Mucosa of rectum (tissue), 2 donors: ENCODE measurements at regions not wholly inside any gene's neighbourhood (a gene's known extent, or its start where the extent isn't known, plus 50 kb on each side); places are given as distances from the start of the nearest gene placed in this dataset.
A peak's percentile ranks its signal among the peaks of the same experiment; 100 is the strongest.
"Not testable (repeated sequence)": the region's sequence is repeated elsewhere in the genome, so short reads cannot be mapped to it uniquely, and the experiment has no call there.

Experiments used
- H3K27ac ChIP-seq, 2 donors: one replicate each; pipeline ENCODE4 v1.7.0; 2013; ENCODE audit warnings: inconsistent platforms in 2 of 2, low read depth in 2 of 2, low read length in 2 of 2
- H3K27me3 ChIP-seq, 2 donors: one replicate each; pipeline ENCODE4 v1.7.0; 2013; ENCODE audit warnings: low read length in 2 of 2; ENCODE audit not compliant: control insufficient read depth in 2 of 2, insufficient read depth in 2 of 2
- H3K36me3 ChIP-seq, 2 donors: one replicate each; pipeline ENCODE4 v1.7.0; 2013; ENCODE audit warnings: low read length in 2 of 2; ENCODE audit not compliant: control insufficient read depth in 2 of 2, insufficient read depth in 2 of 2
- H3K4me1 ChIP-seq, 2 donors: one replicate each; pipeline ENCODE4 v1.7.0; 2013; ENCODE audit warnings: low read length in 2 of 2, mild to moderate bottlenecking in 1 of 2; ENCODE audit not compliant: control insufficient read depth in 2 of 2, insufficient read depth in 2 of 2
- H3K4me3 ChIP-seq, 2 donors: one replicate each; pipeline ENCODE4 v1.7.0; 2013; ENCODE audit warnings: low read length in 2 of 2
- H3K9ac ChIP-seq, 2 donors: one replicate each; pipeline ENCODE4 v1.7.0; 2013; ENCODE audit warnings: low read length in 2 of 2, low read depth in 1 of 2, mild to moderate bottlenecking in 1 of 2
- H3K9me3 ChIP-seq, 2 donors: one replicate each; pipeline ENCODE4 v1.7.0; 2013; ENCODE audit warnings: low read length in 2 of 2; ENCODE audit not compliant: control insufficient read depth in 2 of 2
- donor health status: healthy.
- donor health status: Normal muscosa, but diverticular disease.

DNA sequence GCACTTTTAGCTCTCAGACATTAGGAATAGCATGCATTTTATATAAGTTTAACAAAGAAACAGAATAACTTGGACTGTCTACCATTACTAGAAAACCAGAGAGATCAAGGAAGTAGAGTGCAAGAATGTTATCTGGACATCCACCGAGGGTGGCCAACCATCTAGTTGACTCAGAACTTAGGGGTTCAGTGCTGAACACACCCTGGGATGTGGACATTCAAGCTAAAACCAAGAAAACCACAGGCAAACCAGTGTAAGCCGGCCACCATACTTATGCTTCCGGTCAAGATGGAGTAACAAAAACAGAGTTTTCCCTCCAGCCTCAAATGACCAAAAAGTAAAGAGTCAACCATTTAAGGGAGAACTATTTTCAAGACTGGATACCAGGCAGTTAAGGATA lies 181.4 kb upstream of the MXRA5 start:
- H3K9ac ChIP-seq = no peak overlapping the region

DNA sequence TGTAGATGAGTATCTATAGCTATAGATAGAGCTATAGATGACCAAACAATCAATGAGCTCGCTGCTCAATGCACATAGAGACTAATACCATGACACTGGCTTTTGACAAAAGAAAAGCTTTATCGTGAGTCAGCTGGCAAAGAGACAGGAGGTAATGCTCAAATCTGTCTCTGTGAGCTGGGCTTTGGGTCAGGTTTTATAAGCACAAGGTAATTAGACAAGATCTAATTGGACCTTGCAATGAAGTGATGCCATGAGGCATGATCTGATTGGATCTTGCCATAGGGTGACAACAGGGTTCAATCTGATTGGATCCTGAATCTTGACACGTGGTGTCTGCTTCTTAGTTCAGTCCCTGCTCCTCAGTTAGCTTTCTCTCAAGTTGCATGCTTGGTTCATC lies 180.7 kb upstream of the MXRA5 start:
- no peaks in the 10 kb centered on the region for H3K9me3 ChIP-seq

More for the DNA sequence above, 181.4 kb upstream of the MXRA5 start:
- Histone ChIP-seq H3K36me3 (no peaks in the 10 kb centered on the region), H3K4me3 (no peak overlapping the region), H3K27me3 (no peaks in the 10 kb centered on the region), H3K9me3 (no peaks in the 10 kb centered on the region), H3K27ac (no peak overlapping the region), H3K4me1 (no peaks in the 10 kb centered on the region)

DNA sequence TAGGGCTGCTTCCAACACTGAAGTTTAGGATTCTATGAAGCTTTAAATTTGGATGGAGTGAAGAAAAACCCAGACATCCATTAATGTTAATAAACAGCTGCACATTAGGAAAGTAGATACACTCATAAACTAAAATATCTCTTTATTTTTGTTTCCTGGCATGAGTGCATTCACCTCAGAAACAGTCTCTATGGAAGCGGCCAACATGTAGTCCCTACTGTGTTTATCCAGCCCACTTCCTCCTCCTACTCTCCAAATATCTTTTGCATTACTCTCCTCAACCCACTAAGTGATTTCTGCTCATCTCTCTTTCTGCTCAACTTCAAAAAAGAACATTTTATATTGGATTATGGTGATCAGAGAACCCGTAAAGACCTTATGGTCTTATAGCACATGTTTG lies 180.3 kb upstream of the MXRA5 start:
- no peaks in the 10 kb centered on the region for H3K27me3 ChIP-seq
- no peaks in the 10 kb centered on the region for H3K36me3 ChIP-seq
- no peak overlapping the region for H3K9ac ChIP-seq
- no peaks in the 10 kb centered on the region for H3K4me1 ChIP-seq
- H3K27ac ChIP-seq = no peak overlapping the region
- H3K9me3 ChIP-seq = no peaks in the 10 kb centered on the region
- no peak overlapping the region for H3K4me3 ChIP-seq

More for the DNA sequence above, 180.7 kb upstream of the MXRA5 start:
- no peaks in the 10 kb centered on the region for H3K4me1 ChIP-seq
- no peak overlapping the region for H3K27ac ChIP-seq
- no peaks in the 10 kb centered on the region for H3K27me3 ChIP-seq
- H3K36me3 ChIP-seq = no peaks in the 10 kb centered on the region
- H3K9ac ChIP-seq = no peak overlapping the region
- no peak overlapping the region for H3K4me3 ChIP-seq

DNA sequence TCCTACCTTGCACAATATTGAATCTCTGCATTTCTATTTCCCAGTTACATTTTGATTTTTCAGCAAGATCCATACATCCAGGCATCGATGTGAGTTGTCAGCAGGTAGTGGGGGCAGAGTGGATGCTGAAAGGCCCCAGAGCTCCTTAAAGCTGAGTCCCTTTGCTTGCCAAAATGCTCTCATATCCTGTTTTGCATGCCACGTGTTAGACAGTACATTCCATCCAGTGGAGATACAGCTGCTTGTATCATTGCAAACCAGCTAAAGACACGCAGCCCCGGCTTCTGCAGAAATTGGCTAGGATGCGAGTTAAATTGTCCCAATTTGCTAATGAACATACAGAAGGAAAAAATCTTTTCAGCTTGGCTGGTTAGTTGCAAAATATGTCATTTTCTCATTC lies 179.6 kb upstream of the MXRA5 start:
- Histone ChIP-seq H3K9me3 (no peaks in the 10 kb centered on the region), H3K4me1 (no peaks in the 10 kb centered on the region), H3K27me3 (no peaks in the 10 kb centered on the region), H3K27ac (no peak overlapping the region), H3K9ac (no peak overlapping the region), H3K36me3 (no peaks in the 10 kb centered on the region), H3K4me3 (no peak overlapping the region)

DNA sequence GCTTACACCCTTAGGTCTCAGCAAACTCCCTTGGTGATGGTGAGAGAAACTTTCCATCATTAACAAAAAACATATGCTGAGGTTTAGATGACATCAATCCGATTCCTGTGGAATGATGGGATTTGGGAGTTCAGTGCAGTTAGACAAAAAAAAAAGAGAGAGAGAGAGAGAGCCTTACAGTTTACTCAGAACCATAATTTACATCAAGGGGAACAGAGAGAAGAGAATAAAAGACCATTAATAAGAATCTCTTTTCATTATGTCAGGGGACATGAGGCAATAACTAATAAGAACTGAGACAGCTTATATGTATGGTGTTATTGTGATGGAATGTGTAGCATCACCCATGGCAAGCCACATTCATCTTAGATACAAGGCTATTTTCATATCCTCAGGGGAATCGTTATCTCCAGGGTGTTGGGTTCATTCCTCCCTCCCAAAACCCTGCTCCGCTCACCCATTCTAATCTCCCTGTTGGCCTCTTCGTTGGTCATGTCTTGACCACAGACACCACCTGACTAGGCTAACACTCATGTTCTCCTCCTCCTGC lies 175.7 kb upstream of the MXRA5 start:
- Histone ChIP-seq H3K4me3 (no peak overlapping the region), H3K4me1 (no peaks in the 10 kb centered on the region), H3K9ac (no peak overlapping the region), H3K27me3 (no peaks in the 10 kb centered on the region), H3K27ac (no peak overlapping the region), H3K36me3 (no peaks in the 10 kb centered on the region), H3K9me3 (no peaks in the 10 kb centered on the region)

DNA sequence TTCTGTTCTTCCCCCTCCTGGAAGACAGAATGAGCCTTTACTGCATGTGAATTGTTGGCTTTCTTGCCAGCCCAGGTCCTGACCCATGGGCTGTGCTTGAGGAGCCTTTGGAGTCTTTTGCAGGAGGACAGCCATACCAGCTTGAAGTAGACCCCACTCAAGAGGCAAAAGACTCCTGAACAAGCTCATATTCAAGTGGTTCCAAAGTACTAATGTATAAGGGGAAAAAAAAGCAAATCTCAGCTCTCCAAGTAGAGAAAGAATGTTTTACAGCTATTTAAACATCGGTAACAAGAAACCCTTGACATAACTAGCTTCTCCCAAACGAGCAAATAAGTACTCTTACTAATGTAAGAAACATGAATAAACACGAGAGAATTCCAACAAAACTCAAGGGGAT lies 174.9 kb upstream of the MXRA5 start:
- Histone ChIP-seq H3K4me1 (no peaks in the 10 kb centered on the region), H3K36me3 (no peaks in the 10 kb centered on the region), H3K9me3 (no peaks in the 10 kb centered on the region), H3K27ac (peak overlapping the region; percentile 20 to 38), H3K27me3 (no peaks in the 10 kb centered on the region), H3K4me3 (no peak overlapping the region), H3K9ac (no peak overlapping the region)

DNA sequence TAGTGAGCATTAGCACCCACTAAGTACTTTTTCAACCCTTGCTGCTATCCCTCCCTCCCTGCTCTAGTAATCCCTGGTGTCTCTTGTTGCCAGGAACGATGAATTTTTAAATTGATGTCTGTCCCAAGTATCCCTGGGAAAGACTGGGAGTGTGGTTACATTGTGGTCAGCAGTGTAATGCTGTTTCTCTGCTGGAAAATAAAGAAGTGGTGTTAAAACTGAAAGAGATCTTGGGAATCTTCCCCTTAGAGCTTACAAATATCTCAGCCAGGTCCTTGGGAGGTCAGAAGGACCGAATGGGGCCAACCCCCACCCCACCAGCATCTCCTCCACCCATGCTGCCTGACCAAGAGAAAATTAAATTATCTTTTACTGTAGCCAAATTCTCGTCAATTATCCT lies 174.5 kb upstream of the MXRA5 start:
- no peaks in the 10 kb centered on the region for H3K27me3 ChIP-seq
- no peaks in the 10 kb centered on the region for H3K4me1 ChIP-seq
- H3K36me3 ChIP-seq = no peaks in the 10 kb centered on the region
- H3K9me3 ChIP-seq = no peaks in the 10 kb centered on the region
- H3K9ac ChIP-seq = no peak overlapping the region
- no peak overlapping the region for H3K4me3 ChIP-seq
- peak overlapping the region; percentile 20 to 38 for H3K27ac ChIP-seq

DNA sequence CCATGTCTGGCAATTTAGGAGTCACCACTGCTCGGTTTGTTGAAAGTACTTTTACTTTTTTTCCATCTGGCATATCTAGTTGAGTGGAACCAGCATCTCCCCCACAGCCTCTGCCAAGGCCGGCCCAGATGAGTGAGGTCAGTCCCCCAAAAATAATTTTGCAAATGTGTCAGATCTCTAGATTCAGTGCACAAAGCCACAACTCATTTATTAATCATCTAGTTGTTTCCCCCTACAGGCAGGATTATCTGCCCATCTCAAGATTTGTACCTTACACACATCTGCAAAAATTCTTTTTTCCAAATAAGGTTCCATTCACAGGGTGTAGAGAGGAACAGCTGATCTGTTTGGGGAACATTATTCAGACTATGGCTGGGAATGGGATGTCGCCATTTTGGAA lies 174.0 kb upstream of the MXRA5 start:
- no peaks in the 10 kb centered on the region for H3K27me3 ChIP-seq
- no peak overlapping the region for H3K4me3 ChIP-seq
- H3K9ac ChIP-seq = no peak overlapping the region
- no peaks in the 10 kb centered on the region for H3K4me1 ChIP-seq
- peak overlapping the region in 1 of 2 donors; percentile 20 for H3K27ac ChIP-seq
- H3K9me3 ChIP-seq = no peaks in the 10 kb centered on the region
- no peaks in the 10 kb centered on the region for H3K36me3 ChIP-seq

DNA sequence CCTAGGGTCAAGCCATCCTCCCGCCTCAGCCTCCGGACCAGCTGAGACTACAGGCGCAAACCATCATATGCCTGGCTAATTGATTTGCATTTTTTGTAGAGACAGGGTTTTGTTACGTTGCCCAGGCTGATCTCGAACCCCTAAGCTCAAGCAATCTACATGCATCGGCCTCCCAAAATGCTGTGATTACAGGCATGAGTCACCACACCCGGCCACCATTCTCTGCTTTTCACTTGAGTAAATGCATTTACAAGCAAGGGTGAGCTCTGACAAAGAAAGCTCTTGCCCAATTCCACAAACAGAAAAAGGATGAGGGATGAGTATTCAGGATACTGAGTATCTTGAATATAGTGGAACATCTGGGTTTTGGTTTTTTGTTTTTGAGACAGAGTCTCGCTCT lies 172.9 kb upstream of the MXRA5 start:
- H3K4me1 ChIP-seq, H3K27ac ChIP-seq, H3K4me3 ChIP-seq, H3K9ac ChIP-seq, H3K36me3 ChIP-seq, H3K27me3 ChIP-seq, H3K9me3 ChIP-seq: not testable (repeated sequence)

DNA sequence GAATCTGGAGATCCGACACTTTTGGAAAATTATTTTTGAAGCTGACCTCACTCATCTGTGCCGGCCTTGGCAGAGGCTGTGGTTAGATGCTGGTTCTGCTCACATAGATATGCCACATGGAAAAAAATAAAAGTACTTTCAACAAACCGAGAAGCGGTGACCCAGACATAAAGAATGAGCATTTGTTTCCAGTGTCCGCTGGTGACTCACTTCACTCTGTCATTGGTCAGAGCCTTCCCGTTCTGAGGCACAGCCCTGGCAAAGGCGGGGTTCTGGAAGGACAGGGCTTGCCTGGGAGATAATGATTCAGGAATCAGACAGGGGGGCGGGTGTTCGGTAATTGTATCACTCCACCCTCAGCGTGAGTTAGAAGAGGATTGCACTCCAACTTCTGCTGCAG lies 172.4 kb upstream of the MXRA5 start:
- no peak overlapping the region for H3K4me3 ChIP-seq
- H3K27ac ChIP-seq = no peak overlapping the region
- no peaks in the 10 kb centered on the region for H3K4me1 ChIP-seq
- no peaks in the 10 kb centered on the region for H3K27me3 ChIP-seq
- no peaks in the 10 kb centered on the region for H3K9me3 ChIP-seq
- no peak overlapping the region for H3K9ac ChIP-seq
- H3K36me3 ChIP-seq = no peaks in the 10 kb centered on the region

DNA sequence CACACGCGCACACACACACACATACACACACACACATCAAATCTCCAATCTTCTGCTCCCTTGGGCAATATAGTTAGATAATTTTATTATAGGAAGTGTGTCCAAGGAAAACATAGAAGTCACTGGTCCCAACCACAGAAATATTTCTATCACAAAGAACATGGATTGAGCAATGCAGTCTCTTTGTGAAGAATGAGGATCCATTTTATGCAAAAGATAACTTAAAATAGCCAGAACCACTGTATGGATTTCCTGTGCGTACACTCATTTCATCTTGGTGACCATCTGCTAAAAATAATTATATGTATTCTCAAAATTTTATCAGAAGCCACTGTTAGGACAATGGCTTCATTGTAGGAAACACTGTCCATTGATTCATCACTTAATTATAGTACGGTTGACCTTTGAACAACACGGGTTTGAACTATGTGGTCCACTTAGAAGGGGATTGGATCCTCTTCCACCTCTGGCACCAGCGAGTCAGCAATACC lies 169.6 kb upstream of the MXRA5 start:
- Histone ChIP-seq H3K4me1 (no peaks in the 10 kb centered on the region), H3K9ac (no peak overlapping the region), H3K4me3 (no peak overlapping the region), H3K27ac (no peak overlapping the region), H3K9me3 (no peaks in the 10 kb centered on the region), H3K27me3 (no peaks in the 10 kb centered on the region), H3K36me3 (no peaks in the 10 kb centered on the region)
